ENCODE measurements at regions not wholly inside any gene's neighbourhood (a gene's known extent, or its start where the extent isn't known, plus 50 kb on each side); places are given as distances from the start of the nearest gene placed in this dataset.
A peak's percentile ranks its signal among the peaks of the same experiment; 100 is the strongest.
"Not testable (repeated sequence)": the region's sequence is repeated elsewhere in the genome, so short reads cannot be mapped to it uniquely, and the experiment has no call there.

DNA sequence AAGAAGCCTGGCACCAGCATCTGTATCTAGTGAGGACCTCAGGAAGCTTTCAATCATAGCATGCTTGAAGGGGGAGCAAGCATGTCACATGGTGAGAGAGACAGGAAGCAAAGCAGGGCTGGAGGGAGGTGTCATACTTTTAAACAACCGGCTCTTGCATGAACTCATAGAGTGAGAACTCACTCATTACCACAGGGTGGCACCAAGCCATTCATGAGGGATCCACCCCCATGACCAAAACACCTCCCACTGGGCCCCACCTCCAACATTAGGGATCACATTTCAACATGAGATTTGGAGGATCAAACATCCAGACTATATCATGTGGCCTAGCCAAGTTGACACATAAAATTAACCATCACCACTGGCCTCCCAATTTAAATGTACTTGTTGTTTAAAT lies 125.1 kb upstream of the KCND3 start:
- no peaks in the 10 kb centered on the region for H3K36me3 Mint-ChIP-seq
- H3K9me3 Mint-ChIP-seq, result peaks cover 0 to 4% (median 0%) of the 10 kb centered on the region in 7 donors
- no peaks in the 10 kb centered on the region for H3K4me1 Mint-ChIP-seq
- H3K27me3 Mint-ChIP-seq, result peaks cover 31 to 73% (median 35%) of the 10 kb centered on the region in 3 donors
- no peak overlapping the region for H3K27ac Mint-ChIP-seq
- ATAC-seq (ENCODE audit: low read depth in 2 of 2) (no peak), DNase-seq (no peak)
- no peak overlapping the region for H3K4me3 Mint-ChIP-seq

- Mint-ChIP-seq H3K27ac (no peak overlapping the region), H3K9me3 (peaks cover 0 to 3% (median 0%) of the 10 kb centered on the region in 7 donors), H3K36me3 (no peaks in the 10 kb centered on the region), H3K4me1 (no peaks in the 10 kb centered on the region), H3K27me3 (peaks cover 3 to 4% (median 3%) of the 10 kb centered on the region in 3 donors), H3K4me3 (no peak overlapping the region)
- no peak for DNase-seq
- no peak for ATAC-seq (ENCODE audit: low read depth in 2 of 2)
These were observed 137.1 kb upstream of the KCND3 start for GRCh38 chr1:112126598-112126997.

GRCh38 chr1:112127606-112128005 lies 138.1 kb upstream of the KCND3 start:
- not testable (repeated sequence) for ATAC-seq (ENCODE audit: low read depth in 2 of 2); DNase-seq; H3K4me1 Mint-ChIP-seq; H3K9me3 Mint-ChIP-seq; H3K36me3 Mint-ChIP-seq; H3K27ac Mint-ChIP-seq; H3K4me3 Mint-ChIP-seq
- H3K27me3 Mint-ChIP-seq, result peaks cover 2 to 14% (median 10%) of the 10 kb centered on the region in 3 donors

DNA sequence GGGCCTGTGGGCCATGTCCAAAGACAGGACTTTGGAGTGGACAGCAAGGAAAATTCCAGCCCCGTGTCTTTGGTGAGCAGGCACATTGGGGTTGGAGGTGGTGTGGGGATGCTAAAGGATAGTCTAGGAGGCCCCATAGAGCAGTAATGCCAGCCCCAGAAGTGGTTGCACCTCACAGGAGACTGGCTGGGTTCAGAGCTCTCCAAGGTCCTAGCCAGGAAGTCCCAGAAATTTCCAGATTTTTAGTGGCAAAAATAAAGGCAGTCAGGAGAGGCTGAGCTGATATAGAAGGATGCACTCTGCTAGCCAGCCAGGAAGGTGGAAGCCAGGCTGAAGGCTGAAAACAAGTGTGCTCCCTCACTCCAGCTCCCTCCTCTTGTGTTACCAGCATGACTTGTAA lies 144.0 kb upstream of the KCND3 start:
- Mint-ChIP-seq H3K4me1 (no peaks in the 10 kb centered on the region), H3K9me3 (peaks cover 0 to 4% (median 0%) of the 10 kb centered on the region in 7 donors), H3K36me3 (no peaks in the 10 kb centered on the region), H3K27ac (no peak overlapping the region), H3K27me3 (peaks cover 16 to 30% (median 30%) of the 10 kb centered on the region in 3 donors), H3K4me3 (no peak overlapping the region)
- ATAC-seq (ENCODE audit: low read depth in 2 of 2), result no peak
- DNase-seq, result no peak

DNA sequence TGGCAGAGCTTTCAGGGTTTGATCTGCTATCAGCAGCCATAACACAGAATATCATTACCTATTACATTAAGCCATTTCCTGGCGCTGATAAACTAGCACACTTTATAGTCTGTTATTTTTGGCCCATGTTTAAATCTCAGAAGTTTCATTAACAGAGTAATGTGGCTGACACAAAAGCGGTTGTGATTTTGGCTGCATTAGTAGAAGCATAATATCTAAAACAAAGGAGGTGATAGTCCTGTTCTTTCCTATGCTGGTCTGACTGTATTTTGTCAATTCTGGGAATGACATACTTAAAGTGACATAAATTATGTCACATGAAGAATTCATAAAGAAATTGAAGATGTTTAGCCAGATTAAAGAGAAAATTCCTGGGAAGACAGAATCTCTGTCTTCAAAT lies 151.3 kb upstream of the KCND3 start:
- Mint-ChIP-seq H3K36me3 (no peaks in the 10 kb centered on the region), H3K27ac (no peak overlapping the region), H3K27me3 (peaks cover 18 to 39% (median 21%) of the 10 kb centered on the region in 3 donors), H3K9me3 (peaks cover 0 to 3% (median 0%) of the 10 kb centered on the region in 7 donors), H3K4me3 (no peak overlapping the region), H3K4me1 (no peaks in the 10 kb centered on the region)
- ATAC-seq (ENCODE audit: low read depth in 2 of 2), result no peak
- no peak for DNase-seq

DNA sequence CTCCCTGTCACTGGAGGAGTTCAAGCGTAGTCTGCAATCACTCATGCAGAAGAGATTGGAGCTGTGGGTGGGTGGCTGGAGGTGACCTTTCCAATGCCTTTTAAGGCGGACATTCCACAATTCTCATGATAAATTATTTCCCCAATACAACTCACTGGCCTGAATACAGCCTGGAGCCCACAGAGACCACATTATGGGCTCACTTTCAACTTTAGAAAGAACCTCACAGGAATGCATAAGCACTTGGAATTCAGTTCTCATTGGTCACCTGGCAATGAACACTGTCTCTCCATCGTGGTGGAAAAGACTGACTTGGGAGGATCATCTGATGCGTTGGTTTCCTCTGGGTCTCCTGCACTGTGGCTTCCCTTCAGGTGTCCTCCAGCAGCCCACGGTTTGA lies 151.8 kb upstream of the KCND3 start:
- Mint-ChIP-seq H3K36me3 (no peaks in the 10 kb centered on the region), H3K4me1 (no peaks in the 10 kb centered on the region), H3K4me3 (no peak overlapping the region), H3K27me3 (peaks cover 18 to 39% (median 21%) of the 10 kb centered on the region in 3 donors), H3K27ac (no peak overlapping the region), H3K9me3 (peaks cover 0 to 5% (median 0%) of the 10 kb centered on the region in 7 donors)
- no peak for ATAC-seq (ENCODE audit: low read depth in 2 of 2)
- DNase-seq, result no peak

DNA sequence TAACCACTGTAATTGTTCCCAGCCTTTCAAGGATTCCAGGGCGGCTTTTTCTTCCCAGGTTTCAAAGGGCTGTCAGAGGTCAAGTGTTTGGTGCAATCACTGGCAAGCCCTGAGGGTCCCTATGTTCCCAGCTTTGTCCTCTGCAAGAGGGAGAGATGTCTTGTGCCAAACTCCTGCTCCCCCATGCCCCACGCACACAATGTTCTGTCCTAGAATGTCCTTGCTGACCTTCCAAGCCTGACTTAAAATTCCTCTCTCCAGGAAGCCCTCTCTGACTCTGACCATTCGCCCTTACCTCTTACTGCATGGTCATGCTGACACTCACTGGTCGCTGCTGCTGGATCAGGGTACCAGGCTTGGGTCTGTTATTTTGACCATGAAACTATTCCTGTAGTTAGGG lies 152.5 kb upstream of the KCND3 start:
- Mint-ChIP-seq H3K27ac (no peak overlapping the region), H3K4me3 (no peak overlapping the region), H3K27me3 (peaks cover 18 to 43% (median 21%) of the 10 kb centered on the region in 3 donors), H3K4me1 (no peaks in the 10 kb centered on the region), H3K9me3 (peaks cover 0 to 5% (median 0%) of the 10 kb centered on the region in 7 donors), H3K36me3 (no peaks in the 10 kb centered on the region)
- ATAC-seq (ENCODE audit: low read depth in 2 of 2) (no peak), DNase-seq (no peak)

GRCh38 chr1:112143871-112144441 lies 154.5 kb upstream of the KCND3 start:
- H3K4me1 Mint-ChIP-seq, result no peaks in the 10 kb centered on the region
- H3K27me3 Mint-ChIP-seq, result peaks cover 18 to 55% (median 21%) of the 10 kb centered on the region in 3 donors
- H3K36me3 Mint-ChIP-seq, result peaks cover 0 to 10% of the 10 kb centered on the region in 2 donors
- peak overlapping the region in 1 of 6 donors; percentile 46 for H3K27ac Mint-ChIP-seq
- DNase-seq (no peak), ATAC-seq (ENCODE audit: low read depth in 2 of 2) (no peak)
- H3K4me3 Mint-ChIP-seq, result no peak overlapping the region
- H3K9me3 Mint-ChIP-seq, result peaks cover 8 to 19% (median 12%) of the 10 kb centered on the region in 7 donors

DNA sequence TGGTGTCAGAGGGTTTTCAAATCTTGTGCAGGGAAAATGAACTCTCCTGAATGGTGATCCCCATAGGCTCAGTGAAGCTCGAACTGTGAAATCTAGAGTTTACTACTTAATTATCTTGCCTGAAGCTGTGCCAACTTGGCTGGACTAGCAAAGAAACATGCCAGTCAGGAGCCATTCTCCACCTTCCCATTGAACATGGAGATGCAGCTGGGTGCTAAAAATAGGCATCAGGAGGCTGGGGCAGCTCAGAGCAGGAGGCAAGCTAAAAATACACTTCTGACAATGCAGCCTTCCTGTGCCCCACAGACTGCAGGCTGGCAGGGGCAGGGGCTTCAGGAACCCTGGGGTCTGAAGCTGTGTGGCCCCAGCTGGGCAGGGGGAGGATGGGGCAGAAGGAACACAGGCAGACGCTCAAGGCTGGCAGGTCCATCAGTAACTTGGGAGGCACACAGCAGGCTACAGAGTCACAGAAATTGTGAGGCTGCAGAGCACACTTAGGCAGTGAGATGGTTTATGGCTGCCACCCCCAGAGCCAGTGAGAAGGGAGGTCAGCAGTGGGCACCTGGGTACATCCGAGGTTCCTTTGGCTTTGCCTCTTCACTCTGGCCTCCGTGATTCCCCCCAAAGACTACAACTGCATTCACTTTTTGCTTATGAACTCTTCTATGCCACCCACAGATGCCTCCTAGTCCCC lies 155.4 kb upstream of the KCND3 start:
- ATAC-seq (ENCODE audit: low read depth in 2 of 2) (no peak), DNase-seq (no peak)
- Mint-ChIP-seq H3K27ac (no peak overlapping the region), H3K27me3 (peaks cover 15 to 53% (median 19%) of the 10 kb centered on the region in 3 donors), H3K4me3 (peak overlapping the region in 1 of 8 donors; percentile 12), H3K4me1 (no peaks in the 10 kb centered on the region), H3K36me3 (peaks cover 0 to 10% of the 10 kb centered on the region in 2 donors), H3K9me3 (peaks cover 8 to 25% (median 12%) of the 10 kb centered on the region in 7 donors)

GRCh38 chr1:112146201-112146715 lies 156.8 kb upstream of the KCND3 start:
- peaks cover 0 to 10% of the 10 kb centered on the region in 2 donors for H3K36me3 Mint-ChIP-seq
- peaks cover 10 to 33% (median 17%) of the 10 kb centered on the region in 7 donors for H3K9me3 Mint-ChIP-seq
- ATAC-seq (ENCODE audit: low read depth in 2 of 2) (no peak), DNase-seq (no peak)
- no peaks in the 10 kb centered on the region for H3K4me1 Mint-ChIP-seq
- H3K27me3 Mint-ChIP-seq, result peaks cover 12 to 49% (median 16%) of the 10 kb centered on the region in 3 donors
- no peak overlapping the region for H3K27ac Mint-ChIP-seq
- no peak overlapping the region for H3K4me3 Mint-ChIP-seq

DNA sequence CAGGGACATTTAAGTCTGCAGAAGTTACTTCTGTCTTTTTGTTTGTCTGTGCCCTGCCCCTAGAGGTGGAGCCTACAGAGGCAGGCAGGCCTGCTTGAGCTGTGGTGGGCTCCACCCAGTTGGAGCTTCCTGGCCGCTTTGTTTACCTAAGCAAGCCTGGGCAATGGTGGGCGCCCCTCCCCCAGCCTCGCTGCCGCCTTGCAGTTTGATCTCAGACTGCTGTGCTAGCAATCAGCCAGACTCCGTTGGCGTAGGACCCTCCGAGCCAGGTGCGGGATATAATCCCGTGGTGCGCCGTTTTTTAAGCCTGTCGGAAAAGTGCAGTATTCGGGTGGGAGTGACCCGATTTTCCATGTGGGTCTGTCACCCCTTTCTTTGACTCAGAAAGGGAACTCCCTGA lies 170.7 kb upstream of the KCND3 start:
- H3K4me3 Mint-ChIP-seq; ATAC-seq (ENCODE audit: low read depth in 2 of 2); H3K36me3 Mint-ChIP-seq; DNase-seq; H3K27ac Mint-ChIP-seq; H3K4me1 Mint-ChIP-seq: not testable (repeated sequence)
- Mint-ChIP-seq H3K27me3 (peaks cover 6 to 24% (median 13%) of the 10 kb centered on the region in 3 donors), H3K9me3 (peaks cover 0 to 12% (median 5%) of the 10 kb centered on the region in 7 donors)

- Mint-ChIP-seq H3K36me3 (no peaks in the 10 kb centered on the region), H3K27ac (no peak overlapping the region), H3K4me1 (no peaks in the 10 kb centered on the region), H3K27me3 (peaks cover 10 to 43% (median 28%) of the 10 kb centered on the region in 3 donors), H3K9me3 (peaks cover 0 to 12% (median 4%) of the 10 kb centered on the region in 7 donors), H3K4me3 (no peak overlapping the region)
- DNase-seq, result no peak
- no peak for ATAC-seq (ENCODE audit: low read depth in 2 of 2)
These were observed 175.9 kb upstream of the KCND3 start for GRCh38 chr1:112165375-112165774.

DNA sequence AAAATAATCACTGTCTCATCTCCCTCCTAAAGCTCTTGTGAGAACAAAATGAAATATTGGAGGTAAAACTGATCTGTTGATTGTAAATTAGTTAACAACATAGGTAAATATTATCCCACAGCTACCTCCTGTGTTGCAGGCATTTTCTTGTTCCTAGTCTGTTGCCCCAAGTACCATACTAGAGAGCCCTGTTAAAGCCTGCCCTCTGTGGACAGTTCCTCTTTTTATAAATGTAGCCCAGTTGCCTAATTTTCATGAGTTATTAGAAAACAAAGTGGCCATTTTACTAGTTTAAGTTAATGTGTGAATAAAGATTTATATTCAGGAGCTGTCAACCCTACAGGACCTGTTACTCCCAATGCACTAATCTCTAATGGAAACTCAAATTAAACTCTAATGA lies 180.0 kb upstream of the KCND3 start:
- Mint-ChIP-seq H3K27ac (no peak overlapping the region), H3K9me3 (peaks cover 0 to 4% (median 2%) of the 10 kb centered on the region in 7 donors), H3K27me3 (peaks cover 4 to 41% (median 17%) of the 10 kb centered on the region in 3 donors), H3K4me3 (no peak overlapping the region), H3K36me3 (no peaks in the 10 kb centered on the region), H3K4me1 (no peaks in the 10 kb centered on the region)
- DNase-seq (no peak), ATAC-seq (ENCODE audit: low read depth in 2 of 2) (no peak)
